GM21786 (cell line): ENCODE measurements at regions not wholly inside any gene's neighbourhood (a gene's known extent, or its start where the extent isn't known, plus 50 kb on each side); places are given as distances from the start of the nearest gene placed in this dataset.
"Not testable (repeated sequence)": the region's sequence is repeated elsewhere in the genome, so short reads cannot be mapped to it uniquely, and the experiment has no call there.

ENCODE experiments used
- ATAC-seq: cut with Tn5 transposase; IDR thresholded peaks from one replicate; pipeline ENCODE4 v1.9.1; 2021; ENCODE audit not compliant: unreplicated experiment

- peak; percentile 50 for ATAC-seq
Observed at GRCh38 chr1:86798608-86799291, 94.4 kb downstream of the SH3GLB1 start.

DNA sequence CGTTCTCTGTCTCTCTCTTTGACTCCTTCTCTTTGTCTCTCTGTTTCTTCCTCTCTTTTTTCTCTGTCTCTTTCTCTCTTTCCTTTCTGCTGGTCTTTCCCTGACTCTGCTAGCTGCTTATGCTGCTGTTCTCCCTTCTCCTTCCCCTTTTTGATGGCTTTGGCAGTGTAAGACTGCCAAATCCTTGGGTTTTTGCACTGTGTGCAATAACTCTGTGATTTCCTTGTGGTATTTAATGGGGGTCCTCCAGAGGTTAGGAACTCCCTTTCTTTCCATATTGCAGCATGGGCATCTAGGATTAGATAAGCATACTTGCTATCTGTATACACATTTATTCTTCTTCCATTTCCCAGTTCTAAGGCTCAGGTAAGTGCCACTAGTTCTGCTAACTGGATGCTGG is 99.3 kb downstream of the SH3GLB1 start:
- not testable (repeated sequence) for ATAC-seq

- not testable (repeated sequence) for ATAC-seq
Observed at GRCh38 chr1:86805898-86806519, 101.6 kb downstream of the SH3GLB1 start.

DNA sequence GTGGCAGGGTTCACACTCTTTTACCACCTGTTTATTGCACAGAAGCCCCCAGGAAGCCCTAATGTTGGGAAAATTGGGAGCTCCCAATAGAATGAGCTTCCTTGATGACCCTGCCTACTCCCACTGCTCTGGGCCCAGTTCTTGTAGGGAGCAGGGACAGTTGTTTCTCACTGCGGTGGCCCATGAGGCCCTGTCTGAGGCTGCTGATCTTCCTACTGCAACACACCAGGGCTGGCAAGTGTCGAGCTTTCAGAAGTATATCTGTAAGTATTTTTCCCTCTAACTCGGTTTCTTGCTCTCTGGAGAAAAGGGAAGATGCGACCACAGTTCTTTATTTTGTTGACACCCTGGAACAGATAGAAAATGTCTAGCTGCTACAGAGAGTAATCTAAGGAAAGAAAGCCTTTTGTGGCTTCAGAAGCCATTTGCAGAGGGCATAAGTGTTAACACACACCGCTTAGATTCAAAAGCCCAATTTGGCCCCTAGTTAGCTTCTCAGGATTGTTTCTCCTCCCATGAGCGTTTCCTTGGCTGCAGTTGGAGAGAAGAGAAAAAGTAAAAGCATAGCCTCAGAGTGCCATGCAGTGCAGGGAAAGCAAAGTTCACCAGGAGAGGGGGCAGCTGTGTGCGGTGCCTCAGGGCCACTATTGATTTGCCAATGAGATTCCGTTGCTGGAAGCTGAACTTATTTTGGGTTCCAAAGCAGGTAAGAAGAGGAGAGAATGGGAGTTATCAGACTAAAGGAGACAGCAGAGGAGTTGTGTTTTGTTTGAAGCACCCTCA is 102.6 kb downstream of the SELENOF start:
- no peak for ATAC-seq

GRCh38 chr1:86812286-86812685 is 101.6 kb downstream of the SELENOF start:
- no peak for ATAC-seq
